Peyer's patch (tissue), 4 donors: ENCODE measurements at regions not wholly inside any gene's neighbourhood (a gene's known extent, or its start where the extent isn't known, plus 50 kb on each side); places are given as distances from the start of the nearest gene placed in this dataset.

Experiments used
- DNase-seq, 3 donors: peaks; one replicate each; pipeline ENCODE4 v3.0.0-alpha.2; 2017 to 2019
- H3K27ac ChIP-seq, 4 donors: fragments of 200-600 bp; sonication (generic); one replicate each; pipeline ENCODE4 v1.5.1; 2016 to 2019
- H3K27me3 ChIP-seq, 2 donors: fragments of 200-600 bp; sonication (generic); one replicate each; pipeline ENCODE4 v1.5.1; 2019
- H3K36me3 ChIP-seq, 3 donors: fragments of 200-600 bp; sonication (generic); one replicate each; pipeline ENCODE4 v1.5.1; 2016 to 2019
- H3K4me1 ChIP-seq, 4 donors: fragments of 200-600 bp; sonication (generic); one replicate each; pipeline ENCODE4 v1.5.1; 2016 to 2019
- H3K4me3 ChIP-seq, 4 donors: fragments of 200-600 bp; sonication (generic); 1 replicate in 3 of 4; 2 replicates in 1 of 4; pipeline ENCODE4 v1.5.1; 2016 to 2019; ENCODE audit warnings: mild to moderate bottlenecking in 1 of 4
- H3K9me3 ChIP-seq, 4 donors: fragments of 200-600 bp; sonication (generic); one replicate each; pipeline ENCODE4 v1.5.1; 2016 to 2019; ENCODE audit warnings: mild to moderate bottlenecking in 1 of 4
- POLR2A ChIP-seq, 2 donors: fragments of 450-650 bp; IDR thresholded peaks; one replicate each; pipeline ENCODE4 v1.5.1; 2017; ENCODE audit warnings: antibody characterized with exemption in 2 of 2, mild to moderate bottlenecking in 2 of 2, moderate library complexity in 2 of 2
- TF ChIP-seq, protein P1 (sequence below), 6 experiments: fragments of 450-650 bp in 4 of 6; fragments of 200-600 bp in 2 of 6; sonication (generic) in 1 of 6; IDR thresholded peaks; one replicate each; pipeline ENCODE4 v1.5.1; 2017 to 2019; ENCODE audit warnings: antibody characterized with exemption in 6 of 6, mild to moderate bottlenecking in 3 of 6, moderate library complexity in 1 of 6

DNA sequence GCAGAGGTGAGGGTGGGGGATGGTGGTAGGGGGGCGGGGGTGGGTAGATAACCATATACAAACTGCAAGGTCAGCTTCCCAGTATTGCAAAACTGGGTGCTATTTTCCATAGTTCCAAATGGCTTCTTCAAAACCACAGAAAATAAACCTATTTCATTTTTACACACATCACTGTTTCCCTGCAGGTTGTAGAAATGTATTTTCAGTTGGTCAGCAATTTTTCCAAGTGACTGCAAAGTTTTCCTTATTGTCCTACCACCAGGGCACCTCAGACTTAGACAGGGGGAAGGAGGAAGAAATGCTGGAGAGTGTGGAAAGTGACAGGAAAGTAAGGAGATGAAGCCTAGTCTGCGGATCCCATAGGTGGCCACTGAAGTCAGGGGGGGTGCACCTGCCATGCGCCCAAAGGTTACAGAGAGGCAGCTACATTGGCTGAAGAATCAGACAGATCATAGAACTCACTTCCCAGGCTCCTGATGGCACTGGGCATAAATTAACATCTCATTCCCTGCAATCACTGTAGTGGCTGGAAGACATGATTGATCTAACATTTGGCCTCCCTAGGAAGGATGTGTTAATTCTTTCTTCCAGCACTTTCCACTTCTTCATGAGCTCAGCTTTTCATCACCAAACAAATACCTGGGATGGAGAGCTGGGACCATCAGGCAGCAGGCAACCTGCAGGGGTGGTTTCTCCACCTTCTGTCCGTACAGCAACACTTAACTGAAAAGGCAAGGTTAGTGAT is 402.0 kb downstream of the HNRNPD start:
- H3K4me1 ChIP-seq: no peaks in the 10 kb centered on the region
- H3K9me3 ChIP-seq: no peaks in the 10 kb centered on the region
- no peaks in the 10 kb centered on the region for H3K27me3 ChIP-seq
- no peak for DNase-seq
- H3K4me3 ChIP-seq: no peak overlapping the region
- TF ChIP-seq, protein P1, sequence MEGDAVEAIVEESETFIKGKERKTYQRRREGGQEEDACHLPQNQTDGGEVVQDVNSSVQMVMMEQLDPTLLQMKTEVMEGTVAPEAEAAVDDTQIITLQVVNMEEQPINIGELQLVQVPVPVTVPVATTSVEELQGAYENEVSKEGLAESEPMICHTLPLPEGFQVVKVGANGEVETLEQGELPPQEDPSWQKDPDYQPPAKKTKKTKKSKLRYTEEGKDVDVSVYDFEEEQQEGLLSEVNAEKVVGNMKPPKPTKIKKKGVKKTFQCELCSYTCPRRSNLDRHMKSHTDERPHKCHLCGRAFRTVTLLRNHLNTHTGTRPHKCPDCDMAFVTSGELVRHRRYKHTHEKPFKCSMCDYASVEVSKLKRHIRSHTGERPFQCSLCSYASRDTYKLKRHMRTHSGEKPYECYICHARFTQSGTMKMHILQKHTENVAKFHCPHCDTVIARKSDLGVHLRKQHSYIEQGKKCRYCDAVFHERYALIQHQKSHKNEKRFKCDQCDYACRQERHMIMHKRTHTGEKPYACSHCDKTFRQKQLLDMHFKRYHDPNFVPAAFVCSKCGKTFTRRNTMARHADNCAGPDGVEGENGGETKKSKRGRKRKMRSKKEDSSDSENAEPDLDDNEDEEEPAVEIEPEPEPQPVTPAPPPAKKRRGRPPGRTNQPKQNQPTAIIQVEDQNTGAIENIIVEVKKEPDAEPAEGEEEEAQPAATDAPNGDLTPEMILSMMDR (IDR thresholded peaks at IDR 0.05): no peak
- TF ChIP-seq POLR2A (IDR thresholded peaks at IDR 0.05): no peak
- H3K36me3 ChIP-seq: no peaks in the 10 kb centered on the region
- no peak overlapping the region for H3K27ac ChIP-seq

DNA sequence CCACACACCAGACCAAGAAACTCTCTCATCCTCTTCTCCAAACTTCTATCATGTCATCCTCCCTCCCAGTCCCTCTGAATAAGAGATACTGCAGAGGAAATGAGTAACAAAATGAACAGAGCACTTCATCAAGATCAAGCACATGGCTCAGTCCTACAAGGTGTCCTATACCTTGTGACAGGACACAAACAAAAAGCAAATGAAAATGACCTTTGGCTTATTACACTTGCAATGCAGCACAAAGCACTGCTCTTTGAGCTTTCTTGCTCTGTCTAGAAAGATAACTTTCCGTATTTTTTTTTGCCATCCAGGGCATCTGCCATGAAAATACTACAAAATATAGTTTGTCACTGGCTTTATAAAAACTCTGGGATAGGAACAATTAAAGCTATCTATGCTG is 402.7 kb downstream of the HNRNPD start:
- no peaks in the 10 kb centered on the region for H3K36me3 ChIP-seq
- H3K27me3 ChIP-seq: no peaks in the 10 kb centered on the region
- no peak overlapping the region for H3K4me3 ChIP-seq
- no peak for TF ChIP-seq POLR2A (IDR thresholded peaks at IDR 0.05)
- TF ChIP-seq, protein P1 (IDR thresholded peaks at IDR 0.05): no peak
- H3K4me1 ChIP-seq: no peaks in the 10 kb centered on the region
- no peak for DNase-seq
- H3K9me3 ChIP-seq: no peaks in the 10 kb centered on the region
- H3K27ac ChIP-seq: no peak overlapping the region

DNA sequence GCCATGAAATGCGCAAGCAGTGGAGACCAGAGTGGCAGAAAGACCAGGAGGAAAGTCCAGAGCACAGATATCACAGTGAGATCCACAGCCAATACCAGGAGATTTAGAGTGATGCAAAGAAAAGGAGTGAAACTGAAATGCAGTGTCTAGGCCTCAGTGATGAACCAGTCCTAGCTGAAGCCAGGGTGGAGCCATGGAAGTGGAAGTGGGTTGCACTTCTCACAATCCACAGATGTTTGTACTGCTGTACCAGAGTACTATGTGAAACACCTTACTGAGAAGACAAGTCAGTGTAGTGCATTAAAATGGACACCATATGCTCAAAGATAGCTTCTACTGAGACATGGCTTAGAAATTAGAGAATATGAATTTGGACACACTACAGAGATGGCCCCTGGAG is 403.3 kb downstream of the HNRNPD start:
- Histone ChIP-seq H3K27ac (no peak overlapping the region), H3K4me3 (no peak overlapping the region), H3K36me3 (no peaks in the 10 kb centered on the region), H3K4me1 (no peaks in the 10 kb centered on the region), H3K9me3 (no peaks in the 10 kb centered on the region), H3K27me3 (no peaks in the 10 kb centered on the region)
- DNase-seq: no peak
- TF ChIP-seq, protein P1 (IDR thresholded peaks at IDR 0.05): no peak
- no peak for TF ChIP-seq POLR2A (IDR thresholded peaks at IDR 0.05)

DNA sequence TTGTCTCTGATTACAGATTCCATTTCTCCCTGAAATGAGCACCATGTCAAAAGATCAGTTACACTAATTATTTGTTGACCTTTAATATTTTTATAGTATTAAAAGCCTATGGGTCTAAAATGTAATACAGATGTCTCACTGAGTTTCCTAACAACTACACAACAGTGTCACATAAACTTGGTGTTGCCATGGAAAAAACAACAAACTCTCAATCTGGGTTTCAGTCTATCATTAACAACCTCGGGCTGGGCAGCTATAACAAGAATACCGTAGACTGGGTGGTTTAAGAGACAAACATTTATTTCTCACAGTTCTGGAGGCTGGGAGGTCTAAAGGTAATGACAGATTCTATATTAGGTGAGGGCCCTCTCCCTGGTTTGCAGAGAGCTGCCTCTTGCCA is 407.1 kb downstream of the HNRNPD start:
- Histone ChIP-seq H3K27me3 (no peaks in the 10 kb centered on the region), H3K4me1 (no peaks in the 10 kb centered on the region), H3K9me3 (no peaks in the 10 kb centered on the region), H3K36me3 (no peaks in the 10 kb centered on the region), H3K4me3 (no peak overlapping the region), H3K27ac (no peak overlapping the region)
- TF ChIP-seq, protein P1 (IDR thresholded peaks at IDR 0.05): no peak
- no peak for TF ChIP-seq POLR2A (IDR thresholded peaks at IDR 0.05)
- no peak for DNase-seq

DNA sequence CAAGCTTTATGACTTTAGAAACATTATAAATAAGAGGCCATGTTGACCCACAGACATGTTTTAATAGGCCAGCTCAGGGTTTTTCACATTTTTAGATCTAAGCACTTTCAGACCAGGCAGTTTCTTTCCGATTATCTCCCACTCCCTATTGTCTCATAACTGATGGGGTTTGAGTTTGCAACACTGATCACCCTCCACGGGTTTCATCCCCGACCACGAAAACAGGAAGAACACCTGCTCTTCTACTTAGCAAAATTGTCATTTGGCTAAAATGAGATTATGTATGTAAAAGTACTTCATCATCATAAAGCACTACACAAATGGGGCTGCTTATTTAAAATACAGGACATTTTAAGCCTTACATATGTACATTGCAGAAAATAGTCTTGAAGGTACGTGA is 407.9 kb downstream of the HNRNPD start:
- no peak for DNase-seq
- Histone ChIP-seq H3K36me3 (no peaks in the 10 kb centered on the region), H3K27me3 (no peaks in the 10 kb centered on the region), H3K4me3 (no peak overlapping the region), H3K9me3 (no peaks in the 10 kb centered on the region), H3K27ac (no peak overlapping the region), H3K4me1 (no peaks in the 10 kb centered on the region)
- no peak for TF ChIP-seq POLR2A (IDR thresholded peaks at IDR 0.05)
- TF ChIP-seq, protein P1 (IDR thresholded peaks at IDR 0.05): no peak

DNA sequence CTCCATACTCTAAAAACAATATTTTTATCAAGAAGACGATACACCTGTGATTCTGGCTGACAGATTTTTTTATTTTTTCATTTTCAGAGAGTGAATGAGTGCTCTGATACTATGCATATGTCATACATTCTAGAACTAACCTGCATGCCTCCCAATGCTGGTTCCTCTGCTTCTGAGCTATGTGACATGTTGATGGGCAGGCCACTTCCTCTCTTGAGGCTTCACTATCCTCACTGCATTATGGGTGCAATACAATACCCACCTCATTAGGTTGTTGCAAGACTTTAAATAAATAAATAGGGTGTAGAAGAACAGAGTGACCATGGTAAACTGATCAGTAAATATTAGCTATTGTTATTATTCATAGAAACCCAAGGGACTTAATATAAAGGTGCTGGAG is 408.3 kb downstream of the HNRNPD start:
- no peaks in the 10 kb centered on the region for H3K36me3 ChIP-seq
- DNase-seq: no peak
- TF ChIP-seq, protein P1 (IDR thresholded peaks at IDR 0.05): no peak
- no peak for TF ChIP-seq POLR2A (IDR thresholded peaks at IDR 0.05)
- no peak overlapping the region for H3K27ac ChIP-seq
- no peaks in the 10 kb centered on the region for H3K9me3 ChIP-seq
- H3K4me3 ChIP-seq: no peak overlapping the region
- H3K27me3 ChIP-seq: no peaks in the 10 kb centered on the region
- H3K4me1 ChIP-seq: no peaks in the 10 kb centered on the region
